Body of pancreas (tissue), 4 donors: ENCODE measurements at regions not wholly inside any gene's neighbourhood (a gene's known extent, or its start where the extent isn't known, plus 50 kb on each side); places are given as distances from the start of the nearest gene placed in this dataset.

ENCODE experiments used
- CTCF ChIP-seq, 7 experiments: fragments of 450-650 bp in 4 of 7; fragments of 200-600 bp in 3 of 7; sonication (generic) in 3 of 7; IDR thresholded peaks; one replicate each; pipeline ENCODE4 v1.5.1; 2016 to 2019; ENCODE audit warnings: antibody characterized with exemption in 7 of 7
- POLR2A ChIP-seq, 3 donors: fragments of 450-650 bp; IDR thresholded peaks; one replicate each; pipeline ENCODE4 v1.6.1; 2016; ENCODE audit warnings: antibody characterized with exemption in 3 of 3, mild to moderate bottlenecking in 2 of 3

GRCh38 chr4:126213996-126214395, 899.2 kb downstream of the FAT4 start:
- TF ChIP-seq CTCF (IDR thresholded peaks at IDR 0.05) (no peak), POLR2A (IDR thresholded peaks at IDR 0.05) (no peak)
